ENCODE measurements at regions not wholly inside any gene's neighbourhood (a gene's known extent, or its start where the extent isn't known, plus 50 kb on each side); places are given as distances from the start of the nearest gene placed in this dataset.

- Mint-ChIP-seq H3K4me1 (no peaks in the 10 kb centered on the region), H3K27ac (no peak overlapping the region), H3K4me3 (no peak overlapping the region), H3K9me3 (peaks cover 7 to 35% (median 16%) of the 10 kb centered on the region in 11 donors), H3K27me3 (peaks cover 0 to 13% (median 4%) of the 10 kb centered on the region in 5 donors), H3K36me3 (peaks cover 0 to 4% (median 0%) of the 10 kb centered on the region in 5 donors)
- intact Hi-C loops (cut with micrococcal nuclease), result no loop called here
- CTCF ChIA-PET, result no interaction called here
- H3K27ac ChIP-seq (ENCODE audit: low read depth, low read length), result no peak overlapping the region
- H3K4me1 ChIP-seq (ENCODE audit: control insufficient read depth in 2 of 2, insufficient read depth in 2 of 2, low read length in 2 of 2), result no peaks in the 10 kb centered on the region
- H3K27me3 ChIP-seq (ENCODE audit: control insufficient read depth in 2 of 2, insufficient read depth in 2 of 2, low read length in 2 of 2), result no peaks in the 10 kb centered on the region
- ATAC-seq (no peak), DNase-seq (no peak)
- no peak overlapping the region for H3K4me3 ChIP-seq (ENCODE audit: low read length)
- peaks cover 0 to 9% (median 0%) of the 10 kb centered on the region in 3 experiments for H3K9me3 ChIP-seq (ENCODE audit: control insufficient read depth in 2 of 3, low read length in 3 of 3)
- POLR2A ChIA-PET, result no interaction called here
- H3K36me3 ChIP-seq (ENCODE audit: control insufficient read depth in 2 of 3, insufficient read depth in 3 of 3, low read length in 3 of 3), result no peaks in the 10 kb centered on the region
These were observed 89.7 kb downstream of the DIRAS3 start for GRCh38 chr1:67960766-67961165.

GRCh38 chr1:67958472-67958871 is 92.0 kb downstream of the DIRAS3 start:
- no peak for DNase-seq
- no peak overlapping the region for H3K4me3 ChIP-seq (ENCODE audit: low read length)
- POLR2A ChIA-PET, result no interaction called here
- H3K27me3 ChIP-seq (ENCODE audit: control insufficient read depth in 2 of 2, insufficient read depth in 2 of 2, low read length in 2 of 2), result no peaks in the 10 kb centered on the region
- peaks cover 1 to 24% (median 12%) of the 10 kb centered on the region in 11 donors for H3K9me3 Mint-ChIP-seq
- no peaks in the 10 kb centered on the region for H3K4me1 ChIP-seq (ENCODE audit: control insufficient read depth in 2 of 2, insufficient read depth in 2 of 2, low read length in 2 of 2)
- H3K4me3 Mint-ChIP-seq, result no peak overlapping the region
- no peak overlapping the region for H3K27ac ChIP-seq (ENCODE audit: low read depth, low read length)
- ATAC-seq, result no peak
- no peak overlapping the region for H3K27ac Mint-ChIP-seq
- intact Hi-C loops (cut with micrococcal nuclease), result no loop called here
- H3K4me1 Mint-ChIP-seq, result no peaks in the 10 kb centered on the region
- CTCF ChIA-PET, result no interaction called here
- H3K36me3 ChIP-seq (ENCODE audit: control insufficient read depth in 2 of 3, insufficient read depth in 3 of 3, low read length in 3 of 3), result no peaks in the 10 kb centered on the region
- peaks cover 0 to 29% (median 13%) of the 10 kb centered on the region in 5 donors for H3K27me3 Mint-ChIP-seq
- peaks cover 0 to 9% (median 0%) of the 10 kb centered on the region in 3 experiments for H3K9me3 ChIP-seq (ENCODE audit: control insufficient read depth in 2 of 3, low read length in 3 of 3)
- H3K36me3 Mint-ChIP-seq, result peaks cover 0 to 4% (median 0%) of the 10 kb centered on the region in 5 donors

GRCh38 chr1:67957066-67957465 is 93.4 kb downstream of the DIRAS3 start:
- no peaks in the 10 kb centered on the region for H3K27me3 ChIP-seq (ENCODE audit: control insufficient read depth in 2 of 2, insufficient read depth in 2 of 2, low read length in 2 of 2)
- no peaks in the 10 kb centered on the region for H3K4me1 ChIP-seq (ENCODE audit: control insufficient read depth in 2 of 2, insufficient read depth in 2 of 2, low read length in 2 of 2)
- no peak for ATAC-seq
- H3K27me3 Mint-ChIP-seq, result peaks cover 0 to 29% (median 14%) of the 10 kb centered on the region in 5 donors
- H3K4me1 Mint-ChIP-seq, result no peaks in the 10 kb centered on the region
- no peaks in the 10 kb centered on the region for H3K36me3 Mint-ChIP-seq
- POLR2A ChIA-PET, result no interaction called here
- H3K27ac Mint-ChIP-seq, result no peak overlapping the region
- CTCF ChIA-PET, result no interaction called here
- no peak overlapping the region for H3K4me3 ChIP-seq (ENCODE audit: low read length)
- H3K36me3 ChIP-seq (ENCODE audit: control insufficient read depth in 2 of 3, insufficient read depth in 3 of 3, low read length in 3 of 3), result no peaks in the 10 kb centered on the region
- H3K27ac ChIP-seq (ENCODE audit: low read depth, low read length), result no peak overlapping the region
- H3K9me3 ChIP-seq (ENCODE audit: control insufficient read depth in 2 of 3, low read length in 3 of 3), result peaks cover 0 to 1% (median 0%) of the 10 kb centered on the region in 3 experiments
- H3K4me3 Mint-ChIP-seq, result no peak overlapping the region
- DNase-seq, result no peak
- intact Hi-C loops (cut with micrococcal nuclease), result no loop called here
- H3K9me3 Mint-ChIP-seq, result peaks cover 0 to 15% (median 3%) of the 10 kb centered on the region in 11 donors

GRCh38 chr1:67956116-67956515 is 94.3 kb downstream of the DIRAS3 start:
- H3K27me3 Mint-ChIP-seq, result peaks cover 0 to 29% (median 14%) of the 10 kb centered on the region in 5 donors
- H3K27ac Mint-ChIP-seq, result no peak overlapping the region
- H3K36me3 Mint-ChIP-seq, result no peaks in the 10 kb centered on the region
- Histone ChIP-seq H3K9me3 (ENCODE audit: control insufficient read depth in 2 of 3, low read length in 3 of 3) (no peaks in the 10 kb centered on the region), H3K4me1 (ENCODE audit: control insufficient read depth in 2 of 2, insufficient read depth in 2 of 2, low read length in 2 of 2) (no peaks in the 10 kb centered on the region), H3K27me3 (ENCODE audit: control insufficient read depth in 2 of 2, insufficient read depth in 2 of 2, low read length in 2 of 2) (no peaks in the 10 kb centered on the region), H3K4me3 (ENCODE audit: low read length) (no peak overlapping the region), H3K36me3 (ENCODE audit: control insufficient read depth in 2 of 3, insufficient read depth in 3 of 3, low read length in 3 of 3) (no peaks in the 10 kb centered on the region), H3K27ac (ENCODE audit: low read depth, low read length) (no peak overlapping the region)
- ChIA-PET POLR2A (no interaction called here), CTCF (no interaction called here)
- no peaks in the 10 kb centered on the region for H3K4me1 Mint-ChIP-seq
- no peak overlapping the region for H3K4me3 Mint-ChIP-seq
- peaks cover 0 to 15% (median 0%) of the 10 kb centered on the region in 11 donors for H3K9me3 Mint-ChIP-seq
- intact Hi-C loops (cut with micrococcal nuclease), result no loop called here
- ATAC-seq (no peak), DNase-seq (no peak)

- intact Hi-C loops (cut with micrococcal nuclease), result no loop called here
- Mint-ChIP-seq H3K36me3 (no peaks in the 10 kb centered on the region), H3K9me3 (peaks cover 0 to 15% (median 0%) of the 10 kb centered on the region in 11 donors), H3K27ac (no peak overlapping the region), H3K4me3 (no peak overlapping the region), H3K4me1 (no peaks in the 10 kb centered on the region), H3K27me3 (peaks cover 0 to 29% (median 14%) of the 10 kb centered on the region in 5 donors)
- H3K27ac ChIP-seq (ENCODE audit: low read depth, low read length), result no peak overlapping the region
- no peaks in the 10 kb centered on the region for H3K9me3 ChIP-seq (ENCODE audit: control insufficient read depth in 2 of 3, low read length in 3 of 3)
- no peak for DNase-seq
- H3K36me3 ChIP-seq (ENCODE audit: control insufficient read depth in 2 of 3, insufficient read depth in 3 of 3, low read length in 3 of 3), result no peaks in the 10 kb centered on the region
- ChIA-PET CTCF (interaction anchor here (0.6 kb wide), 1 partner anchor 403 kb away, joined by 4 read pairs; no protein-coding TSS in a partner anchor), POLR2A (no interaction called here)
- no peak for ATAC-seq
- no peaks in the 10 kb centered on the region for H3K4me1 ChIP-seq (ENCODE audit: control insufficient read depth in 2 of 2, insufficient read depth in 2 of 2, low read length in 2 of 2)
- no peak overlapping the region for H3K4me3 ChIP-seq (ENCODE audit: low read length)
- H3K27me3 ChIP-seq (ENCODE audit: control insufficient read depth in 2 of 2, insufficient read depth in 2 of 2, low read length in 2 of 2), result no peaks in the 10 kb centered on the region
These were observed 94.8 kb downstream of the DIRAS3 start for GRCh38 chr1:67955591-67955990.

- Histone ChIP-seq H3K4me3 (ENCODE audit: low read length) (no peak overlapping the region), H3K4me1 (ENCODE audit: control insufficient read depth in 2 of 2, insufficient read depth in 2 of 2, low read length in 2 of 2) (no peaks in the 10 kb centered on the region), H3K36me3 (ENCODE audit: control insufficient read depth in 2 of 3, insufficient read depth in 3 of 3, low read length in 3 of 3) (no peaks in the 10 kb centered on the region), H3K27ac (ENCODE audit: low read depth, low read length) (no peak overlapping the region), H3K9me3 (ENCODE audit: control insufficient read depth in 2 of 3, low read length in 3 of 3) (no peaks in the 10 kb centered on the region), H3K27me3 (ENCODE audit: control insufficient read depth in 2 of 2, insufficient read depth in 2 of 2, low read length in 2 of 2) (no peaks in the 10 kb centered on the region)
- Mint-ChIP-seq H3K4me1 (no peaks in the 10 kb centered on the region), H3K9me3 (peaks cover 0 to 11% (median 0%) of the 10 kb centered on the region in 11 donors), H3K27ac (no peak overlapping the region), H3K27me3 (peaks cover 0 to 15% (median 13%) of the 10 kb centered on the region in 5 donors), H3K4me3 (no peak overlapping the region), H3K36me3 (no peaks in the 10 kb centered on the region)
- POLR2A ChIA-PET, result no interaction called here
- ATAC-seq, result no peak
- intact Hi-C loops (cut with micrococcal nuclease), result no loop called here
- CTCF ChIA-PET, result no interaction called here
- DNase-seq, result no peak
These were observed 97.1 kb downstream of the DIRAS3 start for GRCh38 chr1:67953301-67953700.

GRCh38 chr1:67952071-67952470 is 98.4 kb downstream of the DIRAS3 start:
- H3K9me3 ChIP-seq (ENCODE audit: control insufficient read depth in 2 of 3, low read length in 3 of 3), result no peaks in the 10 kb centered on the region
- H3K4me3 ChIP-seq (ENCODE audit: low read length), result no peak overlapping the region
- no peaks in the 10 kb centered on the region for H3K36me3 Mint-ChIP-seq
- no peak for ATAC-seq
- H3K27me3 Mint-ChIP-seq, result peaks cover 0 to 15% (median 13%) of the 10 kb centered on the region in 5 donors
- no peaks in the 10 kb centered on the region for H3K27me3 ChIP-seq (ENCODE audit: control insufficient read depth in 2 of 2, insufficient read depth in 2 of 2, low read length in 2 of 2)
- H3K4me1 Mint-ChIP-seq, result no peaks in the 10 kb centered on the region
- intact Hi-C loops (cut with micrococcal nuclease), result no loop called here
- H3K4me1 ChIP-seq (ENCODE audit: control insufficient read depth in 2 of 2, insufficient read depth in 2 of 2, low read length in 2 of 2), result no peaks in the 10 kb centered on the region
- peaks cover 0 to 4% (median 0%) of the 10 kb centered on the region in 11 donors for H3K9me3 Mint-ChIP-seq
- H3K36me3 ChIP-seq (ENCODE audit: control insufficient read depth in 2 of 3, insufficient read depth in 3 of 3, low read length in 3 of 3), result no peaks in the 10 kb centered on the region
- no peak overlapping the region for H3K27ac Mint-ChIP-seq
- H3K27ac ChIP-seq (ENCODE audit: low read depth, low read length), result no peak overlapping the region
- CTCF ChIA-PET, result no interaction called here
- no peak for DNase-seq
- no peak overlapping the region for H3K4me3 Mint-ChIP-seq
- POLR2A ChIA-PET, result no interaction called here

Measured in naive thymus-derived CD4-positive, alpha-beta T cell (primary cell).